H1 (cell line): ENCODE measurements at regions not wholly inside any gene's neighbourhood (a gene's known extent, or its start where the extent isn't known, plus 50 kb on each side); places are given as distances from the start of the nearest gene placed in this dataset.

Experiments used
- CTCF ChIA-PET: fragments of 300-600 bp; sonication (Branson Sonifier 250); formaldehyde crosslinking; loops from one replicate; lab custom pipeline; 2021; ENCODE audit not compliant: partially characterized antibody; lab: Charles Lee
- POLR2A ChIA-PET: fragments of 300-600 bp; sonication (Branson Sonifier 250); formaldehyde crosslinking; loops from one replicate; lab custom pipeline; 2021; ENCODE audit warnings: inconsistent platforms; ENCODE audit not compliant: partially characterized antibody; lab: Charles Lee
- DNase-seq, 2 experiments: peaks; one replicate each; pipeline versions ENCODE4 v3.0.0 to v3.0.0-alpha.2; 2010 to 2022; ENCODE audit warnings: low spot score in 2 of 2, low read depth in 1 of 2, mixed read lengths in 1 of 2
- FAIRE-seq: peaks from 2 replicates; lab custom pipeline; 2011; peaks lifted over from hg19 to GRCh38; lab: Jason Lieb, UNC
- H2AFZ ChIP-seq: 2 replicates; pipeline ENCODE4 v1.8.1; 2012; ENCODE audit warnings: low read length, inconsistent platforms
- H2AK5ac ChIP-seq: 2 replicates; pipeline ENCODE4 v1.6.1; 2013; ENCODE audit warnings: low read depth, low read length
- H2BK120ac ChIP-seq: replicated peaks from 2 replicates; pipeline ENCODE3; 2013; ENCODE audit warnings: low read depth, low read length, inconsistent platforms
- H2BK12ac ChIP-seq: 2 replicates; pipeline ENCODE4 v1.6.1; 2013; ENCODE audit warnings: low read depth, low read length
- H2BK15ac ChIP-seq: 2 replicates; pipeline ENCODE4 v1.6.1; 2013; ENCODE audit warnings: low read length
- H2BK20ac ChIP-seq: 2 replicates; pipeline ENCODE4 v1.6.1; 2013; ENCODE audit warnings: low read length
- H2BK5ac ChIP-seq: 2 replicates; pipeline ENCODE4 v1.6.1; 2013; ENCODE audit warnings: low read depth, low read length
- H3K14ac ChIP-seq: 2 replicates; pipeline ENCODE4 v1.6.1; 2013; ENCODE audit warnings: inconsistent platforms; ENCODE audit not compliant: insufficient read length
- H3K18ac ChIP-seq: 2 replicates; pipeline ENCODE4 v1.6.1; 2013; ENCODE audit warnings: low read length; ENCODE audit errors: extremely low read depth
- H3K23ac ChIP-seq: 2 replicates; pipeline ENCODE4 v1.6.1; 2013; ENCODE audit warnings: inconsistent platforms; ENCODE audit not compliant: insufficient read length
- H3K23me2 ChIP-seq: 2 replicates; pipeline ENCODE4 v1.6.1; 2013; ENCODE audit warnings: low read depth, low read length
- H3K27ac ChIP-seq: 2 replicates; pipeline ENCODE4 v1.6.1; 2011; ENCODE audit warnings: low read depth, low read length, inconsistent platforms
- H3K27me3 ChIP-seq, 4 experiments: replicated peaks in 1 of 4; 1 replicate in 1 of 4; 2 replicates in 3 of 4; pipeline versions ENCODE4 v1.6.1 to v1.8.1; 2011 to 2013; ENCODE audit warnings: low read length in 3 of 4, mild to moderate bottlenecking in 3 of 4, inconsistent platforms in 2 of 4, mixed read lengths in 2 of 4, moderate library complexity in 1 of 4; ENCODE audit not compliant: control insufficient read depth in 3 of 4, insufficient read depth in 3 of 4; ENCODE audit errors: extremely low read depth in 1 of 4
- H3K36me3 ChIP-seq, 4 experiments: 2 replicates each; pipeline versions ENCODE4 v1.6.1 to v1.8.1; 2011 to 2013; ENCODE audit warnings: mild to moderate bottlenecking in 4 of 4, low read length in 3 of 4, moderate library complexity in 2 of 4, control low read depth in 1 of 4, inconsistent platforms in 1 of 4; ENCODE audit not compliant: insufficient read depth in 4 of 4, control insufficient read depth in 2 of 4
- H3K4ac ChIP-seq: replicated peaks from 2 replicates; pipeline ENCODE3; 2013; ENCODE audit warnings: low read length, low read depth, mixed read lengths, inconsistent platforms; ENCODE audit not compliant: insufficient read length
- H3K4me1 ChIP-seq, 4 experiments: replicated peaks in 1 of 4; 1 replicate in 1 of 4; 2 replicates in 3 of 4; pipeline versions ENCODE4 v1.6.1 to v1.8.1; 2011 to 2013; ENCODE audit warnings: low read length in 3 of 4, inconsistent platforms in 2 of 4, mixed read lengths in 1 of 4; ENCODE audit not compliant: insufficient read depth in 4 of 4, control insufficient read depth in 3 of 4
- H3K4me2 ChIP-seq, 2 experiments: 2 replicates each; pipeline versions ENCODE4 v1.6.1 to v1.8.1; 2011 to 2013; ENCODE audit warnings: low read depth in 2 of 2, low read length in 2 of 2, control low read depth in 1 of 2, inconsistent platforms in 1 of 2, mild to moderate bottlenecking in 1 of 2; ENCODE audit not compliant: insufficient read depth in 1 of 2
- H3K4me3 ChIP-seq, 4 experiments: fragments of 200-600, 300-600 bp in 1 of 4; sonication (generic), shearing (Covaris generic), sonication (Bioruptor Twin) in 1 of 4; 2 replicates each; pipeline versions ENCODE4 v1.5.1 to v1.8.1; 2011 to 2016; ENCODE audit warnings: low read length in 4 of 4, low read depth in 3 of 4, control low read depth in 2 of 4, inconsistent platforms in 2 of 4, mild to moderate bottlenecking in 2 of 4, mixed read lengths in 1 of 4, moderate library complexity in 1 of 4; ENCODE audit not compliant: insufficient read depth in 2 of 4; ENCODE audit errors: extremely low read depth in 1 of 4
- H3K56ac ChIP-seq: replicated peaks from 2 replicates; pipeline ENCODE3; 2013; ENCODE audit warnings: low read depth, mild to moderate bottlenecking, mixed read lengths, low read length, inconsistent platforms; ENCODE audit not compliant: insufficient read length
- H3K79me1 ChIP-seq: 2 replicates; pipeline ENCODE4 v1.6.1; 2013; ENCODE audit warnings: low read depth, low read length, control low read depth
- H3K79me2 ChIP-seq, 2 experiments: 2 replicates each; pipeline versions ENCODE4 v1.6.1 to v1.8.1; 2012 to 2013; ENCODE audit warnings: low read length in 2 of 2, mild to moderate bottlenecking in 2 of 2, inconsistent platforms in 1 of 2; ENCODE audit not compliant: insufficient read depth in 2 of 2, control insufficient read depth in 1 of 2
- H3K9ac ChIP-seq, 4 experiments: replicated peaks in 1 of 4; 1 replicate in 1 of 4; 2 replicates in 3 of 4; pipeline versions ENCODE4 v1.6.1 to v1.8.1; 2011 to 2013; ENCODE audit warnings: low read depth in 3 of 4, low read length in 3 of 4, control low read depth in 2 of 4, mild to moderate bottlenecking in 2 of 4, moderate library complexity in 2 of 4, inconsistent platforms in 1 of 4; ENCODE audit errors: extremely low read depth in 1 of 4
- H3K9me3 ChIP-seq, 2 experiments: 2 replicates each; pipeline versions ENCODE4 v1.6.1 to v1.8.1; 2012 to 2013; ENCODE audit warnings: mild to moderate bottlenecking in 2 of 2, moderate library complexity in 2 of 2, control low read depth in 1 of 2, inconsistent platforms in 1 of 2, low read depth in 1 of 2, low read length in 1 of 2, mixed read lengths in 1 of 2; ENCODE audit not compliant: insufficient read depth in 2 of 2
- H4K20me1 ChIP-seq, 2 experiments: replicated peaks in 1 of 2; 2 replicates each; pipeline versions ENCODE3 to v1.8.1; 2011 to 2013; ENCODE audit warnings: inconsistent platforms in 2 of 2, low read length in 2 of 2, mild to moderate bottlenecking in 1 of 2; ENCODE audit not compliant: insufficient read depth in 2 of 2, control insufficient read depth in 1 of 2
- H4K5ac ChIP-seq: 2 replicates; pipeline ENCODE4 v1.6.1; 2013; ENCODE audit warnings: low read length, low read depth, mixed read lengths, inconsistent platforms; ENCODE audit not compliant: insufficient read length
- H4K8ac ChIP-seq: 2 replicates; pipeline ENCODE4 v1.8.0; 2013; ENCODE audit warnings: mild to moderate bottlenecking, moderate library complexity, low read length, inconsistent platforms; ENCODE audit not compliant: insufficient read depth; ENCODE audit errors: extremely low read depth
- H4K91ac ChIP-seq: replicated peaks from 2 replicates; pipeline ENCODE3; 2013; ENCODE audit warnings: low read length, mixed read lengths, inconsistent platforms; ENCODE audit not compliant: insufficient read length
- BCL11A ChIP-seq, 2 experiments: IDR thresholded peaks; one replicate each; pipeline ENCODE4 v1.6.1; 2011; ENCODE audit warnings: low read depth in 2 of 2, low read length in 2 of 2, mild to moderate bottlenecking in 2 of 2
- GABPA ChIP-seq: IDR thresholded peaks from 2 replicates; pipeline ENCODE4 v1.6.1; 2011; ENCODE audit warnings: mild to moderate bottlenecking, low read length, moderate library complexity, borderline replicate concordance; ENCODE audit not compliant: insufficient read depth
- WGBS, 2 experiments: shearing (Covaris generic) in 1 of 2; methylation state at CpG; one replicate each; pipeline versions ENCODE4 v1.1.6 to v1.1.7; 2013 to 2015; ENCODE audit warnings: low lambda C conversion rate in 2 of 2, mixed read lengths in 2 of 2, inconsistent platforms in 1 of 2, low coverage in 1 of 2, missing lambda C conversion rate in 1 of 2; ENCODE audit not compliant: insufficient replicate concordance in 2 of 2, insufficient coverage in 1 of 2, insufficient read length in 1 of 2; ENCODE audit errors: extremely low coverage in 1 of 2, missing lambda C conversion rate in 1 of 2; 5-methylcytosine and 5-hydroxymethylcytosine counted together

DNA sequence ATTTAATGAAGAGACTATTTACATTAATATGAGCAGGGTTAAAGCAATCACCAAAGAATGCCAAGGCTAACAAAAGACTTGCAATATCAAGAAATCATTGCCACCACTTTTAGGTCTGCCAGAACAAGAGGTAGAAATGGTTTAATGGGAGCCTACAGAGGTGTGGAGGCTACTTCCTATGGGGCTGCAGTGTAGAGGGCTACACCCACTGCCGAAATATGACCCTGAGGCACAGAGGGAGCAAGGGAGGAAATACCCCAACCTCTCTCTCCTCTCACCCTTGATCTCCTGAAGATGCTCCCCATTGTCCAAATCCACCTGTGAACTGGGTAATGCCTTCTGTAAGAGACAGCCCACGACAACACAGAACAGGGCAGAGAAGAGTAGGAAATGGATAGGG lies 315.4 kb downstream of the SMAD2 start:
- Histone ChIP-seq H3K27me3 (no peaks in the 10 kb centered on the region), H3K9me3 (no peaks in the 10 kb centered on the region), H2BK5ac (no peak overlapping the region), H2BK120ac (no peak overlapping the region), H3K56ac (no peak overlapping the region), H4K8ac (no peak overlapping the region), H2AK5ac (no peak overlapping the region), H3K79me2 (no peaks in the 10 kb centered on the region), H2BK20ac (no peak overlapping the region), H2BK15ac (no peak overlapping the region), H3K4ac (no peak overlapping the region), H3K14ac (no peak overlapping the region), H3K36me3 (no peaks in the 10 kb centered on the region), H3K4me2 (no peak overlapping the region), H4K20me1 (no peaks in the 10 kb centered on the region), H3K4me1 (peaks cover 0 to 3% (median 0%) of the 10 kb centered on the region in 4 experiments; a peak in 1 of 7 replicates), H2AFZ (no peak overlapping the region), H3K23ac (no peak overlapping the region), H3K27ac (no peak overlapping the region), H3K9ac (no peak overlapping the region), H4K91ac (no peak overlapping the region), H3K18ac (no peak overlapping the region), H2BK12ac (no peak overlapping the region), H4K5ac (no peak overlapping the region), H3K23me2 (no peaks in the 10 kb centered on the region), H3K4me3 (no peak overlapping the region), H3K79me1 (no peaks in the 10 kb centered on the region)
- CTCF ChIA-PET = interaction anchor here (2.6 kb wide), 1 partner anchor 17 kb away, joined by 12 read pairs; no protein-coding TSS in a partner anchor
- POLR2A ChIA-PET = no interaction called here
- DNase-seq = no peak
- FAIRE-seq = no peak
- WGBS, 2 experiments = 88% methylated on average over 2 of the region's 2 CpGs; no CpG with 5 or more reads in 1 of the 2 experiments
- TF ChIP-seq GABPA = no peak
- TF ChIP-seq BCL11A (IDR thresholded peaks at IDR 0.05; ENCODE audit: low read depth in 2 of 2, low read length in 2 of 2) = no peak
